Peyer's patch (tissue), 4 donors: ENCODE measurements at regions not wholly inside any gene's neighbourhood (a gene's known extent, or its start where the extent isn't known, plus 50 kb on each side); places are given as distances from the start of the nearest gene placed in this dataset.
A peak's percentile ranks its signal among the peaks of the same experiment; 100 is the strongest.

Experiments
- DNase-seq, 3 donors: peaks; one replicate each; pipeline ENCODE4 v3.0.0-alpha.2; 2017 to 2019
- H3K27ac ChIP-seq, 4 donors: fragments of 200-600 bp; sonication (generic); one replicate each; pipeline ENCODE4 v1.5.1; 2016 to 2019
- H3K27me3 ChIP-seq, 2 donors: fragments of 200-600 bp; sonication (generic); one replicate each; pipeline ENCODE4 v1.5.1; 2019
- H3K36me3 ChIP-seq, 3 donors: fragments of 200-600 bp; sonication (generic); one replicate each; pipeline ENCODE4 v1.5.1; 2016 to 2019
- H3K4me1 ChIP-seq, 4 donors: fragments of 200-600 bp; sonication (generic); one replicate each; pipeline ENCODE4 v1.5.1; 2016 to 2019
- H3K4me3 ChIP-seq, 4 donors: fragments of 200-600 bp; sonication (generic); 1 replicate in 3 of 4; 2 replicates in 1 of 4; pipeline ENCODE4 v1.5.1; 2016 to 2019; ENCODE audit warnings: mild to moderate bottlenecking in 1 of 4
- H3K9me3 ChIP-seq, 4 donors: fragments of 200-600 bp; sonication (generic); one replicate each; pipeline ENCODE4 v1.5.1; 2016 to 2019; ENCODE audit warnings: mild to moderate bottlenecking in 1 of 4
- POLR2A ChIP-seq, 2 donors: fragments of 450-650 bp; IDR thresholded peaks; one replicate each; pipeline ENCODE4 v1.5.1; 2017; ENCODE audit warnings: antibody characterized with exemption in 2 of 2, mild to moderate bottlenecking in 2 of 2, moderate library complexity in 2 of 2
- TF ChIP-seq, protein P1 (sequence below), 6 experiments: fragments of 450-650 bp in 4 of 6; fragments of 200-600 bp in 2 of 6; sonication (generic) in 1 of 6; IDR thresholded peaks; one replicate each; pipeline ENCODE4 v1.5.1; 2017 to 2019; ENCODE audit warnings: antibody characterized with exemption in 6 of 6, mild to moderate bottlenecking in 3 of 6, moderate library complexity in 1 of 6

DNA sequence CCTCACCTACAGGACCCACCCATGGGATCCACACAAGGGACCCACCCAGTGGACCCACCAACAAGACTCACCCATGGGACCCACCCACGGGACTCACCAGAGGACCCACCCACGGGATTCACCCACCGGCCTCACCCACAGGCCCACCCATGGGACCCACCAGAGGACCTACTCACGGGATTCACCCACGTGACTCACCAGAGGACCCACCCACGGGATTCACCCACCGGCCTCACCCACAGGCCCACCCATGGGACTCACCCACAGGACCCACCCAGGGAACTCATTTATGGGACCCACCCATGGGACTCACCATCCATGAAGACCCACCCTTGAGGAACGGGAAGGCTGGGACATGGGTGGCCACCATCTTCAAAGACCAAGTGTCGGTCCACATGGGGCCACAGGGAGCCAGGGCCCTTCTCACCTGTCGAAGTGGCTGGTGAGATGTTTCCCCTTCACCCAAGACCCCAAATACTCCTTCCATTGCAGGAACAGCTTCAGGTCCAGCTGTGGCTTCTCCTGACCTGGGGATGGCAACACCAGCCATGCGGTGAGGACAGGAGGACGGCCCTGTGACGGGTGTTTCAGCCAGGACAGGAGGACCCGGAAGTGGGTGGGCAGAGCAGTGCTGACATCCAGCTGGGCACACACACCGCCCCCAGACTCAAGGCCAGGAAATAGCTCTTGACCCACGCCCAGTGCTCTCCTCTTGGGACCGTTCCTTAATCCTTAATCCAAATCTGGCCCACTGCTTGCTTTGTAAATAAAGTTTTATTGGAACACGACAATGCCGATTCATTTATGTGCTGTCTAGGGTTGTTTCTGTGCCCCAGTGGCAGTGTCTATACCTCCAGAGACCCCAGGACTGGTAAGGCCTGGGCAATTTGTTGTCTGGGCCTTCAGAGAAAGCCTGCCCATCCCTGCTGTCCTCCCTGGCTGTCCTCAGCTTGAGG, 1005.1 kb downstream of the BRD1 start:
- Histone ChIP-seq H3K27ac (no peak overlapping the region), H3K4me1 (no peaks in the 10 kb centered on the region), H3K27me3 (no peaks in the 10 kb centered on the region), H3K9me3 (no peaks in the 10 kb centered on the region), H3K36me3 (no peaks in the 10 kb centered on the region), H3K4me3 (no peak overlapping the region)
- DNase-seq = peak in 1 of 3 donors; percentile 29
- TF ChIP-seq, protein P1, sequence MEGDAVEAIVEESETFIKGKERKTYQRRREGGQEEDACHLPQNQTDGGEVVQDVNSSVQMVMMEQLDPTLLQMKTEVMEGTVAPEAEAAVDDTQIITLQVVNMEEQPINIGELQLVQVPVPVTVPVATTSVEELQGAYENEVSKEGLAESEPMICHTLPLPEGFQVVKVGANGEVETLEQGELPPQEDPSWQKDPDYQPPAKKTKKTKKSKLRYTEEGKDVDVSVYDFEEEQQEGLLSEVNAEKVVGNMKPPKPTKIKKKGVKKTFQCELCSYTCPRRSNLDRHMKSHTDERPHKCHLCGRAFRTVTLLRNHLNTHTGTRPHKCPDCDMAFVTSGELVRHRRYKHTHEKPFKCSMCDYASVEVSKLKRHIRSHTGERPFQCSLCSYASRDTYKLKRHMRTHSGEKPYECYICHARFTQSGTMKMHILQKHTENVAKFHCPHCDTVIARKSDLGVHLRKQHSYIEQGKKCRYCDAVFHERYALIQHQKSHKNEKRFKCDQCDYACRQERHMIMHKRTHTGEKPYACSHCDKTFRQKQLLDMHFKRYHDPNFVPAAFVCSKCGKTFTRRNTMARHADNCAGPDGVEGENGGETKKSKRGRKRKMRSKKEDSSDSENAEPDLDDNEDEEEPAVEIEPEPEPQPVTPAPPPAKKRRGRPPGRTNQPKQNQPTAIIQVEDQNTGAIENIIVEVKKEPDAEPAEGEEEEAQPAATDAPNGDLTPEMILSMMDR (IDR thresholded peaks at IDR 0.05) = no peak
- TF ChIP-seq POLR2A (IDR thresholded peaks at IDR 0.05) = no peak

- no peak for TF ChIP-seq POLR2A (IDR thresholded peaks at IDR 0.05)
- TF ChIP-seq, protein P1 (IDR thresholded peaks at IDR 0.05) = no peak
- DNase-seq = peak in 1 of 3 donors; percentile 24
Observed at GRCh38 chr22:48821727-48822126, 1005.9 kb downstream of the BRD1 start.

GRCh38 chr22:48821346-48821690, 1006.4 kb downstream of the BRD1 start:
- H3K4me3 ChIP-seq = no peak overlapping the region
- no peak for TF ChIP-seq POLR2A (IDR thresholded peaks at IDR 0.05)
- TF ChIP-seq, protein P1 (IDR thresholded peaks at IDR 0.05) = no peak
- DNase-seq = peak in 2 of 3 donors; percentile 18 to 26

More at GRCh38 chr22:48821727-48822126, 1005.9 kb downstream of the BRD1 start:
- Histone ChIP-seq H3K27me3 (no peaks in the 10 kb centered on the region), H3K4me1 (no peaks in the 10 kb centered on the region), H3K4me3 (no peak overlapping the region), H3K36me3 (no peaks in the 10 kb centered on the region), H3K27ac (no peak overlapping the region), H3K9me3 (no peaks in the 10 kb centered on the region)

DNA sequence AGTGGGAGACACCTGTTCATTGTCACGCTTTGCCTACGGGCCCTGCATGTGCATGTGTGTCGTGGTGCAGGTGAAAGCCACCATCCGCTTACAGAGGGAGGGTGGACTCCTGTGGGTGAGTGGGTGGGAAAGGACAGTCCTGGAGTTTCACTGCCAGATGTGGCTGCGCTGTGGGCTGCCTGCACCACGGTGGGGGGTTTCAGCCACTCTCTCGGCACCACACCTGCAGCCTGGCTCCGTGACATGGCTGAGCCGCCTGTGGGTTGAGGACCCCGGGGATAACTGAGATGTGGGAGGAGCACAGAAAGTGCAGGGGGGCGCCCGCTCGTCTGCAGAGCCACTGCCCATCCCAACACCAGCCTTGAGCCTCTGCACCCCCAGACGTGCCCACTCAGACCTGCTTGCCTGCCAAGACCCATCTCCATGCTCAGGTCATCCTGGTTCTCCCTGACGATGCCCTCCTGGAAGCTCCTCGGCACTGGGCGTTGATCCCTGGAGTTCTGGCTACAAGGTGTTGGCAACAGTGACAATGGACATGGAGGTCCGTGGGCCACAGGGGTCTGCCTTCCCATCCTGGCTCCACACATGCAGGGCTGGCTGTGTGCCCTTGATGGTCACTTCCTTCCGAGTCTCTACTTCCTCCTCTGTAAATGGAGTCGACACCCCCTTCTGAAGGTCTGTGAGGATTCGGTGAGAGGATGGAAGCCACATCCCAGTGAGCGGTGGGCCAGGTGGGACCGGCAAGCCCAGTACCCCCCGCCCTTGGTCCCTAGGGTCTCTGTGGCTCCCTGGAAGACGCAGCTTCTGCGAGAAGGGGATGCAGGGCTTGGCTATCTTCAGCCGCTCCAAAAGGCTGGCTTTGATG, 1007.0 kb downstream of the BRD1 start:
- Histone ChIP-seq H3K9me3 (no peaks in the 10 kb centered on the region), H3K36me3 (no peaks in the 10 kb centered on the region), H3K27ac (no peak overlapping the region), H3K27me3 (no peaks in the 10 kb centered on the region), H3K4me1 (no peaks in the 10 kb centered on the region), H3K4me3 (no peak overlapping the region)
- no peak for TF ChIP-seq POLR2A (IDR thresholded peaks at IDR 0.05)
- TF ChIP-seq, protein P1 (IDR thresholded peaks at IDR 0.05) = no peak
- DNase-seq = peak in 2 of 3 donors; percentile 32 to 39

More at GRCh38 chr22:48821346-48821690, 1006.4 kb downstream of the BRD1 start:
- H3K27ac ChIP-seq = no peak overlapping the region
- H3K4me1 ChIP-seq = no peaks in the 10 kb centered on the region
- H3K27me3 ChIP-seq = no peaks in the 10 kb centered on the region
- no peaks in the 10 kb centered on the region for H3K9me3 ChIP-seq
- no peaks in the 10 kb centered on the region for H3K36me3 ChIP-seq

DNA sequence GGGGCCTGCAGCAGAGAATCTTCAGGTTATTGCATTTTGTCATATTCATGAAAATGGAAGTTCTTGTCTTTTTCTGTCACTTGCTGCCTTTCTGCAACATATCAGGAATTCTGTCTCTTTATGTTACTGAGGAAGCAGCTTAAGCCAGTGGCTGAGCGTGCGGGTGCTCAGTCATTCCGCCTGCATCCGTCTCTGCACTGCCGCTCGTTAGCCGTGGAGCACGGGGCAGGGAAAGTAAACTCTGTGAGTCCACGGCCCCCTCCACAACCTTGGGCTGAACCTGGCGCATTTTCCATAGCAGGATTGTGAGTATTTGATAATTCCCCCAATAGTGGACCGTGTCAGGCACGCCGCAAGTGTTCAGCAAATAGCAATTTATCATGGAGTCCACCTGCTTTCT, 1007.7 kb downstream of the BRD1 start:
- H3K27me3 ChIP-seq = no peaks in the 10 kb centered on the region

More for the DNA sequence above, 1007.7 kb downstream of the BRD1 start:
- no peaks in the 10 kb centered on the region for H3K4me1 ChIP-seq
- no peaks in the 10 kb centered on the region for H3K36me3 ChIP-seq
- H3K9me3 ChIP-seq = no peaks in the 10 kb centered on the region
- DNase-seq = peak in 1 of 3 donors; percentile 26
- H3K4me3 ChIP-seq = no peak overlapping the region
- H3K27ac ChIP-seq = no peak overlapping the region
- TF ChIP-seq, protein P1 (IDR thresholded peaks at IDR 0.05) = no peak
- TF ChIP-seq POLR2A (IDR thresholded peaks at IDR 0.05) = no peak
